ENCODE measurements at regions not wholly inside any gene's neighbourhood (a gene's known extent, or its start where the extent isn't known, plus 50 kb on each side); places are given as distances from the start of the nearest gene placed in this dataset.
"Not testable (repeated sequence)": the region's sequence is repeated elsewhere in the genome, so short reads cannot be mapped to it uniquely, and the experiment has no call there.

GRCh38 chr17:77337150-77337549 lies 196.4 kb downstream of the SEC14L1 start:
- Histone ChIP-seq H3K27me3 (no peaks in the 10 kb centered on the region), H3K27ac (replicated peaks in 1 of 4) (no peak overlapping the region), H3K4me3 (no peak overlapping the region), H3K9me3 (peaks cover 0 to 9% (median 0%) of the 10 kb centered on the region in 4 donors), H3K4me1 (peaks cover 7 to 24% (median 13%) of the 10 kb centered on the region in 4 donors), H3K36me3 (no peaks in the 10 kb centered on the region)
- TF ChIP-seq EP300 (IDR thresholded peaks at IDR 0.05) (no peak), POLR2A (IDR thresholded peaks at IDR 0.05; ENCODE audit: low read depth) (no peak), POLR2AphosphoS5 (IDR thresholded peaks at IDR 0.05) (no peak)
- DNase-seq (ENCODE audit: extremely low spot score), result no peak
- 97% methylated on average over 2 of the region's 2 CpGs for WGBS
- intact Hi-C loops (cut with DNase I), result no loop called here

DNA sequence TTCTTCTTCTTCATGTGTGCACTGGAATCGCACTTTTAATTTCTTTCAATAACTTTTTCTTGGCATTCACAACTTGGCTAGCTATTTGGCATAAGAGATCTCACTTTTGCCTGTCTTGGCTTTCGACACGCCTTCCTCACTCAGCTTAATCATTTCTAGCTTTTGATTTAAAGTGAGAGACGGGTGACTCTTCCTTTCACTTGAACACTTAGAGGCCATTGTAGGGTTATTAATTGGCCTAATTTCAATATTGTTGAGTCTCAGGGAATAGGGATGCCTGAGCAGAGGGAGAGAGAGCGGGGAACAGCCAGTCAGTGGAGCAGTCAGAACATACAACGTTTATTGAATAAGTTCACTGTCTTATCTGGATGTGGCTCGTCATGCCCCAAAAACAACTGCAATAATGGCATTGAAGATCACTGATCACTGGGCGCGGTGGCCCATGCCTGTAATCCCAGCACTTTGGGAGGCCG lies 200.3 kb downstream of the SEC14L1 start:
- H3K9me3 ChIP-seq, result peaks cover 0 to 9% (median 0%) of the 10 kb centered on the region in 4 donors
- peaks cover 7 to 26% (median 16%) of the 10 kb centered on the region in 4 donors for H3K4me1 ChIP-seq
- WGBS, result 77% methylated on average over 10 of the region's 10 CpGs
- DNase-seq (ENCODE audit: extremely low spot score), result peak; percentile 47
- H3K27me3 ChIP-seq, result no peaks in the 10 kb centered on the region
- intact Hi-C loops (cut with DNase I), result no loop called here
- H3K36me3 ChIP-seq, result no peaks in the 10 kb centered on the region
- H3K4me3 ChIP-seq, result no peak overlapping the region
- no peak overlapping the region for H3K27ac ChIP-seq (replicated peaks in 1 of 4)
- TF ChIP-seq POLR2A (IDR thresholded peaks at IDR 0.05; ENCODE audit: low read depth) (no peak), POLR2AphosphoS5 (IDR thresholded peaks at IDR 0.05) (no peak)

DNA sequence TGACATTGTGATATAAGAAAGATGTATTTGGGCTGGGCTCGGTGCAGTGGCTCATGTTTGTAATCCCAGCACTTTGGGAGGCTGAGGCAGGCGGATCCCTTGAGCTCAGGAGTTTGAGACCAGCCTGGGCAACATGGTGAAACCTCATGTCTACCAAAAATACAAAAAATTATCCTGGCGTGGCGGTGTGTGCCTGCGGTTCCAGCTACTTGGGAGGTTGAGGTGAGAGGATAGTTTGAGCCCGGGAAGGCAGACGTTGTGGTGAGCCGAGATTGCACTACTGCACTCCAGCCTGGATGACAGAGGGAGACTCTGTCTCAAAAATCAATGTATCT lies 201.9 kb downstream of the SEC14L1 start:
- peak overlapping the region in 1 of 4 donors; percentile 22 for H3K27ac ChIP-seq (replicated peaks in 1 of 4)
- WGBS, result 76% methylated on average over 8 of the region's 8 CpGs
- H3K4me3 ChIP-seq; H3K36me3 ChIP-seq; intact Hi-C loops (cut with DNase I); H3K27me3 ChIP-seq; H3K9me3 ChIP-seq: not testable (repeated sequence)
- peak; percentile 68 for DNase-seq (ENCODE audit: extremely low spot score)
- H3K4me1 ChIP-seq, result peaks cover 7 to 26% (median 16%) of the 10 kb centered on the region in 4 donors

GRCh38 chr17:77343031-77343800 lies 202.4 kb downstream of the SEC14L1 start:
- Histone ChIP-seq H3K9me3 (no peaks in the 10 kb centered on the region), H3K27me3 (no peaks in the 10 kb centered on the region), H3K4me1 (peaks cover 7 to 26% (median 16%) of the 10 kb centered on the region in 4 donors), H3K27ac (replicated peaks in 1 of 4) (peak overlapping the region in 1 of 4 donors; percentile 22), H3K36me3 (no peaks in the 10 kb centered on the region), H3K4me3 (no peak overlapping the region)
- intact Hi-C loops (cut with DNase I), result no loop called here
- peak; percentile 5 for DNase-seq (ENCODE audit: extremely low spot score)
- WGBS, result 92% methylated on average over 7 of the region's 7 CpGs
- TF ChIP-seq POLR2A (IDR thresholded peaks at IDR 0.05; ENCODE audit: low read depth) (no peak), POLR2AphosphoS5 (IDR thresholded peaks at IDR 0.05) (no peak), EP300 (IDR thresholded peaks at IDR 0.05) (no peak)
- TF ChIP-seq, protein P1, sequence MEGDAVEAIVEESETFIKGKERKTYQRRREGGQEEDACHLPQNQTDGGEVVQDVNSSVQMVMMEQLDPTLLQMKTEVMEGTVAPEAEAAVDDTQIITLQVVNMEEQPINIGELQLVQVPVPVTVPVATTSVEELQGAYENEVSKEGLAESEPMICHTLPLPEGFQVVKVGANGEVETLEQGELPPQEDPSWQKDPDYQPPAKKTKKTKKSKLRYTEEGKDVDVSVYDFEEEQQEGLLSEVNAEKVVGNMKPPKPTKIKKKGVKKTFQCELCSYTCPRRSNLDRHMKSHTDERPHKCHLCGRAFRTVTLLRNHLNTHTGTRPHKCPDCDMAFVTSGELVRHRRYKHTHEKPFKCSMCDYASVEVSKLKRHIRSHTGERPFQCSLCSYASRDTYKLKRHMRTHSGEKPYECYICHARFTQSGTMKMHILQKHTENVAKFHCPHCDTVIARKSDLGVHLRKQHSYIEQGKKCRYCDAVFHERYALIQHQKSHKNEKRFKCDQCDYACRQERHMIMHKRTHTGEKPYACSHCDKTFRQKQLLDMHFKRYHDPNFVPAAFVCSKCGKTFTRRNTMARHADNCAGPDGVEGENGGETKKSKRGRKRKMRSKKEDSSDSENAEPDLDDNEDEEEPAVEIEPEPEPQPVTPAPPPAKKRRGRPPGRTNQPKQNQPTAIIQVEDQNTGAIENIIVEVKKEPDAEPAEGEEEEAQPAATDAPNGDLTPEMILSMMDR (IDR thresholded peaks at IDR 0.05), result no peak

- Histone ChIP-seq H3K36me3 (no peaks in the 10 kb centered on the region), H3K9me3 (no peaks in the 10 kb centered on the region), H3K27ac (replicated peaks in 1 of 4) (no peak overlapping the region), H3K4me1 (peaks cover 7 to 26% (median 16%) of the 10 kb centered on the region in 4 donors), H3K27me3 (no peaks in the 10 kb centered on the region), H3K4me3 (no peak overlapping the region)
- no peak for TF ChIP-seq POLR2AphosphoS5 (IDR thresholded peaks at IDR 0.05)
- no peak for TF ChIP-seq POLR2A (IDR thresholded peaks at IDR 0.05; ENCODE audit: low read depth)
- no peak for TF ChIP-seq EP300 (IDR thresholded peaks at IDR 0.05)
- TF ChIP-seq, protein P1 (IDR thresholded peaks at IDR 0.05), result no peak
- 95% methylated on average over 5 of the region's 5 CpGs for WGBS
- intact Hi-C loops (cut with DNase I), result no loop called here
- DNase-seq (ENCODE audit: extremely low spot score), result no peak
Observed at GRCh38 chr17:77344038-77344437, 203.3 kb downstream of the SEC14L1 start.

GRCh38 chr17:77345260-77345910 lies 204.6 kb downstream of the SEC14L1 start:
- no peak for TF ChIP-seq POLR2AphosphoS5 (IDR thresholded peaks at IDR 0.05)
- no peak overlapping the region for H3K4me3 ChIP-seq
- H3K36me3 ChIP-seq, result no peaks in the 10 kb centered on the region
- H3K27me3 ChIP-seq, result no peaks in the 10 kb centered on the region
- peaks cover 13 to 34% (median 24%) of the 10 kb centered on the region in 4 donors for H3K4me1 ChIP-seq
- H3K27ac ChIP-seq (replicated peaks in 1 of 4), result no peak overlapping the region
- H3K9me3 ChIP-seq, result no peaks in the 10 kb centered on the region
- intact Hi-C loops (cut with DNase I), result no loop called here
- DNase-seq (ENCODE audit: extremely low spot score), result peak; percentile 89
- whole genome bisulfite sequencing, result 83% methylated on average over 9 of the region's 9 CpGs
